SK-N-SH (cell line): ENCODE measurements at regions not wholly inside any gene's neighbourhood (a gene's known extent, or its start where the extent isn't known, plus 50 kb on each side); places are given as distances from the start of the nearest gene placed in this dataset.

Source experiments
- CTCF ChIP-seq: fragments of 200-600 bp; sonication (generic); IDR thresholded peaks from 2 replicates; pipeline ENCODE4 v1.6.1; 2017; ENCODE audit warnings: antibody characterized with exemption, mild to moderate bottlenecking, moderate library complexity
- EZH2phosphoT487 ChIP-seq: fragments of 200-600 bp; sonication (generic); IDR thresholded peaks from 2 replicates; pipeline ENCODE4 v1.6.1; 2017; ENCODE audit warnings: low read depth, mixed run types, mild to moderate bottlenecking, antibody characterized with exemption, moderate library complexity, borderline replicate concordance
- FOSL2 ChIP-seq: IDR thresholded peaks from 2 replicates; pipeline ENCODE4 v1.4.0; 2012; ENCODE audit warnings: low read depth, mild to moderate bottlenecking, moderate library complexity, borderline replicate concordance
- MAX ChIP-seq: IDR thresholded peaks from 2 replicates; pipeline ENCODE4 v1.4.0; 2012; ENCODE audit warnings: low read depth
- MXI1 ChIP-seq: IDR thresholded peaks from 2 replicates; pipeline ENCODE4 v1.6.1; 2012; ENCODE audit warnings: mild to moderate bottlenecking, low read depth, low read length, improper control_type of control experiment
- RAD21 ChIP-seq: IDR thresholded peaks from 2 replicates; pipeline ENCODE4 v1.6.1; 2012; ENCODE audit warnings: mild to moderate bottlenecking, low read length
- RCOR1 ChIP-seq: fragments of 150-350 bp; IDR thresholded peaks from 2 replicates; pipeline ENCODE4 v1.6.1; 2017; ENCODE audit warnings: antibody characterized with exemption, low read length
- REST ChIP-seq: IDR thresholded peaks from 2 replicates; pipeline ENCODE4 v1.6.1; 2012; ENCODE audit warnings: mild to moderate bottlenecking, low read depth, low read length, moderate library complexity
- RFX5 ChIP-seq: IDR thresholded peaks from 2 replicates; pipeline ENCODE4 v1.6.1; 2012; ENCODE audit warnings: mild to moderate bottlenecking, improper control_type of control experiment, low read length
- RXRA ChIP-seq: IDR thresholded peaks from 2 replicates; pipeline ENCODE4 v1.4.0; 2012; ENCODE audit warnings: low read depth, mild to moderate bottlenecking, borderline replicate concordance
- TAF1 ChIP-seq: IDR thresholded peaks from 2 replicates; pipeline ENCODE4 v1.6.1; 2012; ENCODE audit warnings: low read depth, mild to moderate bottlenecking, low read length, moderate library complexity, borderline replicate concordance
- TEAD4 ChIP-seq: IDR thresholded peaks from 2 replicates; pipeline ENCODE4 v1.4.0; 2012; ENCODE audit warnings: mild to moderate bottlenecking, borderline replicate concordance; ENCODE audit not compliant: insufficient read depth

- no peak for TF ChIP-seq EZH2phosphoT487
- no peak for TF ChIP-seq CTCF
- no peak for TF ChIP-seq MXI1
- TF ChIP-seq RXRA: no peak
- TF ChIP-seq RCOR1: no peak
- no peak for TF ChIP-seq FOSL2
- TF ChIP-seq REST: no peak
- TF ChIP-seq MAX: no peak
- no peak for TF ChIP-seq TEAD4
- no peak for TF ChIP-seq RAD21
- TF ChIP-seq RFX5: no peak
- TF ChIP-seq TAF1: no peak
These were observed 293.4 kb upstream of the MKLN1 start for GRCh38 chr7:131034166-131034881.
